ENCODE measurements at regions not wholly inside any gene's neighbourhood (a gene's known extent, or its start where the extent isn't known, plus 50 kb on each side); places are given as distances from the start of the nearest gene placed in this dataset.

DNA sequence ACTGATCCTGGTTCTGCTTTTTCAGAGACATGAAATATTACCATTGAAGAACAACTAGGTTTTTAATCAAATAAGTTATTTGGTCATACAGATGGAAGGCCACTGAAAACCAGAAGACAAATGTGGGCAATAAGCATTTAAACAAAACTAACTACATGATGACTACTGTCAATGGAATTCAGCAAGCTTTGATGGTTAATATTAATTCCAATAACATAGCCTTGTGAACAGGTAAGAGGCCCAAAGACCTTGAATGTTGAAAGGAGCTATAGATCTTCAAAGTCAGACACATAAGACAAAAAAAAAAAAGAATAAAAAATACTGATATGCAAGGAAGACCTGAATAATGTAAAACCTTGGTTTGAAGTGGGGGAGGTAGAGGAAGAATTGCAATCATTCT lies 1955.6 kb upstream of the CELF4 start (continued):
- TF ChIP-seq EP300 (IDR thresholded peaks at IDR 0.05; ENCODE audit: borderline replicate concordance in 1 of 2, low read depth in 2 of 2, low read length in 2 of 2) (no peak), CEBPB (IDR thresholded peaks at IDR 0.05; ENCODE audit: low read depth, low read length) (no peak), GABPA (IDR thresholded peaks at IDR 0.05; ENCODE audit: borderline replicate concordance, insufficient read depth, low read length) (no peak), CHD1 (IDR thresholded peaks at IDR 0.05; ENCODE audit: low read depth, low read length) (no peak)

Measured in H1 (cell line).